Rectal smooth muscle tissue (tissue), 1 donor: ENCODE measurements at regions not wholly inside any gene's neighbourhood (a gene's known extent, or its start where the extent isn't known, plus 50 kb on each side); places are given as distances from the start of the nearest gene placed in this dataset.
"Not testable (repeated sequence)": the region's sequence is repeated elsewhere in the genome, so short reads cannot be mapped to it uniquely, and the experiment has no call there.

Experiments
- H3K27ac ChIP-seq: one replicate; pipeline ENCODE4 v1.7.0; 2013; ENCODE audit warnings: low read depth, low read length, inconsistent platforms
- H3K27me3 ChIP-seq: one replicate; pipeline ENCODE4 v1.7.0; 2013; ENCODE audit warnings: low read length; ENCODE audit not compliant: control insufficient read depth, insufficient read depth
- H3K36me3 ChIP-seq: one replicate; pipeline ENCODE4 v1.7.0; 2013; ENCODE audit warnings: low read length; ENCODE audit not compliant: control insufficient read depth, insufficient read depth
- H3K4me1 ChIP-seq: one replicate; pipeline ENCODE4 v1.7.0; 2013; ENCODE audit warnings: low read length; ENCODE audit not compliant: control insufficient read depth, insufficient read depth
- H3K4me3 ChIP-seq: one replicate; pipeline ENCODE4 v1.7.0; 2013; ENCODE audit warnings: low read length
- H3K9ac ChIP-seq: one replicate; pipeline ENCODE4 v1.7.0; 2013; ENCODE audit warnings: low read length

DNA sequence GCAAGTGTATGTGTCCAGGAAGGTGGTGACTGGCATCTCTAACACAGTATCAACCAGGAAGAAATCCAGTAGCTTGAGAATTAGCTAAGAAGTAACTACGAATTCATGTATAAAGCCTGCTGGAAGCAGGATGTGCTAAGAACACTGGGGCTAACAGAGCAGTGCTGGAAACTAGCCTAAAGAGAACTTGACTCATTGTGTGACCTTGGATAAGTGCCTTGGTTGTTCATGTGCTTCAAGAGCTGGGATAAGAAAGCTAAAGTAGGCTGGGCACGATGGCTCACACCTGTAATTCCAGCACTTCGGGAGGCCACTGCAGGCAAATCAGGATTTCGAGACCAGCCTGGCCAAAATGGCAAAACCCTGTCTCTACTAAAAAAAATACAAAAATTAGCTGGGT, 186.9 kb downstream of the RRAGC start:
- Histone ChIP-seq H3K9ac (no peak overlapping the region), H3K36me3 (no peaks in the 10 kb centered on the region)

DNA sequence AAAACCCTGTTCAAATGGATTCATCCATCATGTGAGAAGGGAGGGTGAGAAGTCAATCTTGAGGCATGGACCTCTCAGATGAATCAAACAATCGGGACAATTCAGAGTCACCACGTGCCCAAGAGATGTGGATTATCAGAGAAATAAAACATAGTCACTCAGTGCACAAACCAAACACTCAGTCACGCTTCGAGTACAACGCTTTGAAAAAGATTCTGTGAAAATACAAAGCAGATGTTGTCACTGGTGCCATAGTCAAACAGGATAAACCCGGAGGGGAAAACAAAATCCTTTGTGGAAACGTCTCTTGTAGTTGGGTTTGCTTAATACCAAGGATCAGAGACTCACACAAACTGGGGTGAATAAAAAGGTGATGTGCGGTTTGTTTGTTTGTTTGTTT, 188.4 kb downstream of the RRAGC start:
- Histone ChIP-seq H3K27ac (no peak overlapping the region), H3K9ac (no peak overlapping the region), H3K4me1 (no peaks in the 10 kb centered on the region), H3K36me3 (no peaks in the 10 kb centered on the region), H3K4me3 (no peak overlapping the region), H3K27me3 (peaks cover 4% of the 10 kb centered on the region)

More for the DNA sequence above, 186.9 kb downstream of the RRAGC start:
- H3K27me3 ChIP-seq, result peaks cover 4% of the 10 kb centered on the region
- H3K27ac ChIP-seq, result no peak overlapping the region
- no peak overlapping the region for H3K4me3 ChIP-seq
- no peaks in the 10 kb centered on the region for H3K4me1 ChIP-seq

DNA sequence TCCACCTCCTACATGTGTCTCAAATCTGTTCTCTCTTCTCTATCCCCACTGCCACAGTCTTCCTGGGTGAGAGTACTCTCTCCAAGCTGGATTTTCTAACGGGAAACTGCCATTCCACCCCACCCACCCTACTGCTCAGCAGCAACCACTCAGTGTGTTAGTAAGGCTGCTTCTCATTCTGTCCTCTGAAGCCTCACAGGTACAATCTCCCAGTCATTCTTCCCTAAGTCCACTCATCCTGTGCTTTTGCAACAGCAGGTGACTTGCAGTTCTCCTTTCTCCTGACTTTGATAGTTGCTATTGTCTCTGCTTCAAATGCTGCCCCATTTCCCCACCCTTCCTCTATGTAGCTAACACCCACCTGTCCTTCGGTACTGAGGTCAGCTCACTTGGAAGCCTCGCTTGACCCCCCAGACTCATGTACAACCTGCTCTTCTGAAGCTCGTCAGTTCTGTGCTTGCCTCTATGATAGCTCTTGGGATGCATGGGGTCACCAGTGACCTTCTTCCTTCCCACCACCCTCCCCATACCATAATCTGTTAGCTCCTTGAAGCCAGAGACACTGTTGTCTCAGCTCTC, 188.9 kb downstream of the RRAGC start:
- H3K4me1 ChIP-seq, result no peaks in the 10 kb centered on the region
- H3K27me3 ChIP-seq, result peaks cover 4% of the 10 kb centered on the region
- H3K9ac ChIP-seq, result no peak overlapping the region
- no peak overlapping the region for H3K27ac ChIP-seq
- H3K4me3 ChIP-seq, result no peak overlapping the region
- no peaks in the 10 kb centered on the region for H3K36me3 ChIP-seq

- Histone ChIP-seq H3K27me3 (peaks cover 4% of the 10 kb centered on the region), H3K36me3 (no peaks in the 10 kb centered on the region), H3K4me1 (no peaks in the 10 kb centered on the region), H3K27ac (no peak overlapping the region), H3K9ac (no peak overlapping the region), H3K4me3 (no peak overlapping the region)
These were observed 191.9 kb downstream of the RRAGC start for GRCh38 chr1:38667626-38668025.

- Histone ChIP-seq H3K4me1 (no peaks in the 10 kb centered on the region), H3K27ac (no peak overlapping the region), H3K4me3 (no peak overlapping the region), H3K27me3 (no peaks in the 10 kb centered on the region), H3K9ac (no peak overlapping the region), H3K36me3 (no peaks in the 10 kb centered on the region)
These were observed 197.4 kb downstream of the RRAGC start for GRCh38 chr1:38662126-38662525.

GRCh38 chr1:38658883-38659282, 200.7 kb downstream of the RRAGC start:
- H3K27ac ChIP-seq, result no peak overlapping the region
- no peaks in the 10 kb centered on the region for H3K27me3 ChIP-seq
- H3K4me3 ChIP-seq, result no peak overlapping the region
- no peaks in the 10 kb centered on the region for H3K4me1 ChIP-seq
- no peaks in the 10 kb centered on the region for H3K36me3 ChIP-seq
- H3K9ac ChIP-seq, result no peak overlapping the region

DNA sequence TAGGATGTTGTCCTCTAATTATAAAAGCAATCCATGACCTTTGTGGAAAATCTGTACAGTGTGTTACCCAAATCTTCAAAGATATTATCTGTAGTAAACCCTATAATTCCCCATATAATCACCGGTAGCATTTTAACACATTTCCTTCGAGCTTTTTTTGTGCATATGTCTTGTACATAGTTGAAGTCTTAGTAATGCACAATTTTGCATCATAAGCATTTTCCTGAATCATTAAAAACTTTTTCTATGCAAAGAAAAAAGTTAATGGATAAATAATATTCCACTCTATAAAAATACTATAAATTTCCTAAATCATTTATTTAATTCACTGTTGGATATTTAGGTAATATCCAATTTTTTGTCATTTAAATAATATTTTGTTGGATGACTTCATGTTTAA, 201.7 kb downstream of the RRAGC start:
- Histone ChIP-seq H3K27ac (no peak overlapping the region), H3K4me1 (no peaks in the 10 kb centered on the region), H3K27me3 (no peaks in the 10 kb centered on the region), H3K36me3 (no peaks in the 10 kb centered on the region), H3K9ac (no peak overlapping the region), H3K4me3 (no peak overlapping the region)

DNA sequence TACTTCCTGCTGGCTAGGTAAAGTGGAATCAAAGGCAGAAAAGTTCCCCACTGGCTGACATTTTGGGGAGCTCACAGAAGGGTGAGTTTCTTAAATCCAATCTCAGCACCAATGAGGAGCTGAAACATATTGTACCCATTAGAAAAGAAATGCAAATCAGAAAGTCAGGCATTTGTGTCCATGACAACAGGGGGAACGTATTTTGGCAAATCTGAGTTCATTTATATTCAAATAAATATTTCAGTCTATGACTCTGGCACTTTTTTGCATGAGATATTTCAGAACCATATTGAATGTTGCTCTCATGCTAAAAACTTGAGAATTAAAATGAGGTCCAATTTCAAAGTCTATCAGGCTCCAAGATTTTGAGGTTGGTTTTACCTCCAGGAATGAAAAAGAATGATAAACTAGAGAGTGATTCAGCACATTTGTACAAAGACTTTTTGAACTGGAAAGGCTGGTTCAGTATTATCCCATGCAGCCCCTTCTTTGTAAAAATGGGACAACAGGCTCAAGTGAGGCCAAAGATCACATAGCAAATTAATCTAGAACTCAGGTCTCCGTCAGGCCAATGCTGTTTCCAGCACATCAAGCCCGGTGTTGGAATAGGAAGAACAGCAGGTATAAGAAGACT, 202.2 kb downstream of the RRAGC start:
- H3K27me3 ChIP-seq, result no peaks in the 10 kb centered on the region
- H3K9ac ChIP-seq, result no peak overlapping the region
- H3K27ac ChIP-seq, result no peak overlapping the region
- no peaks in the 10 kb centered on the region for H3K4me1 ChIP-seq
- no peak overlapping the region for H3K4me3 ChIP-seq
- no peaks in the 10 kb centered on the region for H3K36me3 ChIP-seq

GRCh38 chr1:38656726-38657125, 202.8 kb downstream of the RRAGC start:
- no peaks in the 10 kb centered on the region for H3K4me1 ChIP-seq
- H3K27ac ChIP-seq, result no peak overlapping the region
- H3K4me3 ChIP-seq, result no peak overlapping the region
- no peaks in the 10 kb centered on the region for H3K36me3 ChIP-seq
- no peaks in the 10 kb centered on the region for H3K27me3 ChIP-seq
- H3K9ac ChIP-seq, result no peak overlapping the region

- Histone ChIP-seq H3K27ac (no peak overlapping the region), H3K9ac (no peak overlapping the region), H3K4me1 (no peaks in the 10 kb centered on the region), H3K4me3 (no peak overlapping the region), H3K36me3 (no peaks in the 10 kb centered on the region), H3K27me3 (peaks cover 3% of the 10 kb centered on the region)
These were observed 207.4 kb downstream of the RRAGC start for GRCh38 chr1:38652217-38652616.

DNA sequence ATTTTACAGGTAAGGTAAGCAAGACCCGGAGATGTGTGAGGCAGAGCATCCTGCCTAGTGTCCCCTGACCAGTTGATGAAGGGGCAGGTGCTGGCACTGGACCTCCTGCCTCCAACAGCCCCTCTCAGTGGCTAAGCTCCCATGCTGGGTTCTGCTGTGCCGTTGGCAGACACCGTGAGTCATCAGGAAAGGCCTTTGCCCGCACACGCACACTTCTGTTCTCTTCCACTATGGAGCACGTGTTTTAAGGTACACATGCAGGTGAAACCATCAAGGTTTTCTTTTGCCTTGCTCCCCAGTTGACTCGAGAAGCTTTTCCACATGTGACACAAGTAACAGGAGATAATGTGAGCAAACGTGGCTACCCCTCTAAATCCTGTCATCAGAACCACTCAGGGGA, 207.9 kb downstream of the RRAGC start:
- Histone ChIP-seq H3K4me3 (no peak overlapping the region), H3K36me3 (no peaks in the 10 kb centered on the region), H3K27me3 (peaks cover 3% of the 10 kb centered on the region), H3K4me1 (no peaks in the 10 kb centered on the region), H3K9ac (no peak overlapping the region), H3K27ac (no peak overlapping the region)

DNA sequence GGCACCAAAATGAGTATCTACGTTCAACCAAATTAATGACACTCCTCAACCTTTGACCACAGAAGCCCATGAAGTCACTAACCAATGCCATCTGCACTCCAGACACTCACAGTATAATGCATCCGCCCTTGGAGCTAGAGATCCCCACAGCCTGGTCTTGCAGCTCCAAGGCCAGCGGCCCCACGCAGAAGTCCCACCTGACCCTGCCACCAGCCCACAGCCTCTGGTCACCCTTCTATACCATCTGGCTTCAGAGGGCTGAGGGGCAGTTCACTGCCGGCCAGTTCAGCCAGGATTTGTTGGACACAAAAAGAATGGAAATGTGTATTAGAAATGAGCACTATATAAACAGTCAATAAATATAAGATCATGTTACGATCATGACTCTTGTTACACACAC, 211.2 kb downstream of the RRAGC start:
- Histone ChIP-seq H3K36me3 (no peaks in the 10 kb centered on the region), H3K4me3 (no peak overlapping the region), H3K4me1 (no peaks in the 10 kb centered on the region), H3K27ac (no peak overlapping the region), H3K9ac (no peak overlapping the region), H3K27me3 (peaks cover 3% of the 10 kb centered on the region)

- H3K27me3 ChIP-seq, H3K9ac ChIP-seq: not testable (repeated sequence)
These were observed 212.2 kb downstream of the RRAGC start for GRCh38 chr1:38647341-38647740.

More at GRCh38 chr1:38647341-38647740, 212.2 kb downstream of the RRAGC start:
- not testable (repeated sequence) for H3K4me1 ChIP-seq, H3K4me3 ChIP-seq, H3K27ac ChIP-seq, H3K36me3 ChIP-seq
